Tibial nerve (tissue), 4 donors: ENCODE measurements at regions not wholly inside any gene's neighbourhood (a gene's known extent, or its start where the extent isn't known, plus 50 kb on each side); places are given as distances from the start of the nearest gene placed in this dataset.

ENCODE experiments used
- CTCF ChIP-seq, 5 experiments: fragments of 200-600 bp in 3 of 5; fragments of 450-650 bp in 2 of 5; sonication (generic) in 3 of 5; IDR thresholded peaks; one replicate each; pipeline ENCODE4 v1.5.1; 2016 to 2019; ENCODE audit warnings: antibody characterized with exemption in 5 of 5, mild to moderate bottlenecking in 3 of 5, moderate library complexity in 2 of 5
- EP300 ChIP-seq, 2 donors: sonication (generic); formaldehyde crosslinking; IDR thresholded peaks; one replicate each; pipeline ENCODE4 v1.6.1; 2017; ENCODE audit warnings: antibody characterized with exemption in 2 of 2, mild to moderate bottlenecking in 1 of 2

DNA sequence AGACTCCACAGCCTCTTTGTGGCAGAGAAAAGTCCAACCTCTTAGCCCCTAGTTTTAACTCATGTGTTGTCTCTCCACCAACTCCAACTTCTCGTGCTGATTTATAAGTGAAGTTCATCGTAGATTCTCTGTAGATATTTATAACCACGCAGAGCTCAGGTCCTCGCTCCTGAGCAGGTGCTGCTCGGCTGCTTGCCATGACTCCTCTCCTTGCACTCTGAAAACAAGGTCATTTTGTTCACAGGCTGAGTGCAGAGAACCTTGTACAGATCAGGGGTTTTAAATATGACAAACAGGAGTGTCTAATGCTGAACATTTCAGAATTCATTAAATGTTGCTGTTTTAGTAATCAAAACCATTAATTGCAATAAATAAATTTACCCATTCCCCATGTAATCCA, 330.8 kb upstream of the GYPC start:
- TF ChIP-seq CTCF (IDR thresholded peaks at IDR 0.05) (no peak), EP300 (IDR thresholded peaks at IDR 0.05) (no peak)
